ENCODE measurements at regions not wholly inside any gene's neighbourhood (a gene's known extent, or its start where the extent isn't known, plus 50 kb on each side); places are given as distances from the start of the nearest gene placed in this dataset.

GRCh38 chr4:30922625-30923024 is 202.5 kb downstream of the PCDH7 start:
- H3K9me3 Mint-ChIP-seq (ENCODE audit: unreplicated experiment), result no peaks in the 10 kb centered on the region
- H3K27me3 ChIP-seq (replicated peaks; ENCODE audit: control insufficient read depth, insufficient read depth, low read length), result no peaks in the 10 kb centered on the region
- H3K4me1 Mint-ChIP-seq (ENCODE audit: low read depth, unreplicated experiment), result peaks cover 6% of the 10 kb centered on the region
- no peak overlapping the region for H3K4me3 ChIP-seq (ENCODE audit: low read depth, low read length)
- no peak for DNase-seq
- H3K4me1 ChIP-seq, result no peaks in the 10 kb centered on the region
- H3K9me3 ChIP-seq, result no peaks in the 10 kb centered on the region
- H3K27me3 Mint-ChIP-seq (ENCODE audit: insufficient read depth, unreplicated experiment), result no peaks in the 10 kb centered on the region
- H3K27ac Mint-ChIP-seq (ENCODE audit: unreplicated experiment), result no peak overlapping the region
- CTCF ChIA-PET, result no interaction called here
- BruUV-seq (replicated peaks), result no TSS peak
- no peaks in the 10 kb centered on the region for H3K36me3 ChIP-seq (ENCODE audit: control insufficient read depth, insufficient read depth, low read length)
- H3K36me3 Mint-ChIP-seq (ENCODE audit: insufficient read depth, unreplicated experiment), result no peaks in the 10 kb centered on the region
- intact Hi-C loops (cut with micrococcal nuclease; ENCODE audit: unreplicated experiment), result no loop called here
- H3K4me3 Mint-ChIP-seq (ENCODE audit: unreplicated experiment), result no peak overlapping the region
- POLR2A ChIA-PET, result no interaction called here
- TF ChIP-seq CTCF (IDR thresholded peaks at IDR 0.05; ENCODE audit: insufficient read depth in 1 of 2, low read depth in 1 of 2, low read length in 1 of 2, severe bottlenecking in 1 of 2, unreplicated experiment in 1 of 2), result no peak

GRCh38 chr4:30924495-30924894 is 204.3 kb downstream of the PCDH7 start:
- Mint-ChIP-seq H3K4me1 (ENCODE audit: low read depth, unreplicated experiment) (peaks cover 7% of the 10 kb centered on the region), H3K4me3 (ENCODE audit: unreplicated experiment) (no peak overlapping the region), H3K27ac (ENCODE audit: unreplicated experiment) (no peak overlapping the region), H3K36me3 (ENCODE audit: insufficient read depth, unreplicated experiment) (no peaks in the 10 kb centered on the region), H3K9me3 (ENCODE audit: unreplicated experiment) (no peaks in the 10 kb centered on the region), H3K27me3 (ENCODE audit: insufficient read depth, unreplicated experiment) (no peaks in the 10 kb centered on the region)
- Histone ChIP-seq H3K4me1 (no peaks in the 10 kb centered on the region), H3K27me3 (replicated peaks; ENCODE audit: control insufficient read depth, insufficient read depth, low read length) (no peaks in the 10 kb centered on the region), H3K4me3 (ENCODE audit: low read depth, low read length) (no peak overlapping the region), H3K36me3 (ENCODE audit: control insufficient read depth, insufficient read depth, low read length) (no peaks in the 10 kb centered on the region), H3K9me3 (no peaks in the 10 kb centered on the region)
- no peak for DNase-seq
- intact Hi-C loops (cut with micrococcal nuclease; ENCODE audit: unreplicated experiment), result no loop called here
- CTCF ChIA-PET, result no interaction called here
- no peak for TF ChIP-seq CTCF (IDR thresholded peaks at IDR 0.05; ENCODE audit: insufficient read depth in 1 of 2, low read depth in 1 of 2, low read length in 1 of 2, severe bottlenecking in 1 of 2, unreplicated experiment in 1 of 2)
- POLR2A ChIA-PET, result no interaction called here
- no TSS peak for BruUV-seq (replicated peaks)

GRCh38 chr4:30929649-30930048 is 209.5 kb downstream of the PCDH7 start:
- Histone ChIP-seq H3K27me3 (replicated peaks; ENCODE audit: control insufficient read depth, insufficient read depth, low read length) (no peaks in the 10 kb centered on the region; the same call in 1 of the 2 replicates), H3K9me3 (no peaks in the 10 kb centered on the region), H3K4me3 (ENCODE audit: low read depth, low read length) (no peak overlapping the region), H3K36me3 (ENCODE audit: control insufficient read depth, insufficient read depth, low read length) (no peaks in the 10 kb centered on the region), H3K4me1 (0 out of 2 replicates have a peak, but pooled peaks cover 5% of the 10 kb centered on the region)
- no peak for TF ChIP-seq CTCF (IDR thresholded peaks at IDR 0.05; ENCODE audit: insufficient read depth in 1 of 2, low read depth in 1 of 2, low read length in 1 of 2, severe bottlenecking in 1 of 2, unreplicated experiment in 1 of 2)
- H3K4me1 Mint-ChIP-seq (ENCODE audit: low read depth, unreplicated experiment), result peaks cover 12% of the 10 kb centered on the region
- ChIA-PET POLR2A (no interaction called here), CTCF (no interaction called here)
- H3K36me3 Mint-ChIP-seq (ENCODE audit: insufficient read depth, unreplicated experiment), result no peaks in the 10 kb centered on the region
- no peak overlapping the region for H3K4me3 Mint-ChIP-seq (ENCODE audit: unreplicated experiment)
- intact Hi-C loops (cut with micrococcal nuclease; ENCODE audit: unreplicated experiment), result no loop called here
- no peaks in the 10 kb centered on the region for H3K9me3 Mint-ChIP-seq (ENCODE audit: unreplicated experiment)
- no peak overlapping the region for H3K27ac Mint-ChIP-seq (ENCODE audit: unreplicated experiment)
- DNase-seq, result no peak
- H3K27me3 Mint-ChIP-seq (ENCODE audit: insufficient read depth, unreplicated experiment), result no peaks in the 10 kb centered on the region
- no TSS peak for BruUV-seq (replicated peaks)

Measured in Caco-2 (cell line).